OCI-LY3 (cell line): ENCODE measurements at regions not wholly inside any gene's neighbourhood (a gene's known extent, or its start where the extent isn't known, plus 50 kb on each side); places are given as distances from the start of the nearest gene placed in this dataset.

Source experiments
- H2AFZ ChIP-seq: fragments of 200-600, 300-600 bp; shearing (Covaris generic); 2 replicates; pipeline ENCODE4 v1.6.0; 2014; ENCODE audit warnings: antibody characterized with exemption, low read depth, low read length
- H3K27ac ChIP-seq: fragments of 200-600, 300-600 bp; sonication (generic); 2 replicates; pipeline ENCODE4 v1.5.1; 2014; ENCODE audit warnings: mild to moderate bottlenecking, low read length, moderate library complexity, mixed read lengths
- H3K27me3 ChIP-seq: fragments of 200-600, 300-600 bp; sonication (generic); 2 replicates; pipeline ENCODE4 v1.6.1; 2014; ENCODE audit warnings: low read depth, low read length, mixed read lengths
- H3K36me3 ChIP-seq: fragments of 200-600, 300-600 bp; sonication (generic); replicated peaks from 2 replicates; pipeline ENCODE3; 2014; ENCODE audit warnings: low read depth, low read length, mixed read lengths
- H3K4me1 ChIP-seq: fragments of 300-600, 200-600 bp; sonication (generic); 2 replicates; pipeline ENCODE4 v1.6.1; 2014; ENCODE audit warnings: low read length, mixed read lengths
- H3K4me2 ChIP-seq: fragments of 200-600, 300-600 bp; sonication (generic); 2 replicates; pipeline ENCODE4 v1.6.1; 2014; ENCODE audit warnings: low read length, mixed read lengths
- H3K4me3 ChIP-seq: fragments of 300-600, 200-600 bp; sonication (generic); 2 replicates; pipeline ENCODE4 v1.5.1; 2014; ENCODE audit warnings: antibody characterized with exemption, mild to moderate bottlenecking, low read length, moderate library complexity
- H3K79me2 ChIP-seq: fragments of 300-600, 200-600 bp; shearing (Covaris generic); 2 replicates; pipeline ENCODE4 v1.6.1; 2014; ENCODE audit warnings: mild to moderate bottlenecking, low read length, mixed read lengths
- H3K9ac ChIP-seq: fragments of 300-600, 200-600 bp; shearing (Covaris generic); 2 replicates; pipeline ENCODE4 v1.6.0; 2014; ENCODE audit warnings: mild to moderate bottlenecking, low read length, moderate library complexity
- H3K9me3 ChIP-seq: fragments of 200-600, 300-600 bp; shearing (Covaris generic); 2 replicates; pipeline ENCODE4 v1.6.1; 2014; ENCODE audit warnings: low read length, mixed read lengths; ENCODE audit not compliant: insufficient read depth
- H4K20me1 ChIP-seq: fragments of 200-600, 300-600 bp; sonication (generic); 2 replicates; pipeline ENCODE4 v1.6.1; 2016; ENCODE audit warnings: low read length, mixed read lengths; ENCODE audit not compliant: insufficient read depth
- EZH2phosphoT487 ChIP-seq: fragments of 200-600 bp; shearing (Covaris generic); IDR thresholded peaks from 2 replicates; pipeline ENCODE4 v1.6.1; 2018; ENCODE audit warnings: antibody characterized with exemption, mixed run types, low read depth
- TF ChIP-seq, protein P1 (sequence below): fragments of 200-600, 300-600 bp; sonication (generic); IDR thresholded peaks from 2 replicates; pipeline ENCODE4 v1.5.1; 2014; ENCODE audit warnings: antibody characterized with exemption, low read length, low read depth

DNA sequence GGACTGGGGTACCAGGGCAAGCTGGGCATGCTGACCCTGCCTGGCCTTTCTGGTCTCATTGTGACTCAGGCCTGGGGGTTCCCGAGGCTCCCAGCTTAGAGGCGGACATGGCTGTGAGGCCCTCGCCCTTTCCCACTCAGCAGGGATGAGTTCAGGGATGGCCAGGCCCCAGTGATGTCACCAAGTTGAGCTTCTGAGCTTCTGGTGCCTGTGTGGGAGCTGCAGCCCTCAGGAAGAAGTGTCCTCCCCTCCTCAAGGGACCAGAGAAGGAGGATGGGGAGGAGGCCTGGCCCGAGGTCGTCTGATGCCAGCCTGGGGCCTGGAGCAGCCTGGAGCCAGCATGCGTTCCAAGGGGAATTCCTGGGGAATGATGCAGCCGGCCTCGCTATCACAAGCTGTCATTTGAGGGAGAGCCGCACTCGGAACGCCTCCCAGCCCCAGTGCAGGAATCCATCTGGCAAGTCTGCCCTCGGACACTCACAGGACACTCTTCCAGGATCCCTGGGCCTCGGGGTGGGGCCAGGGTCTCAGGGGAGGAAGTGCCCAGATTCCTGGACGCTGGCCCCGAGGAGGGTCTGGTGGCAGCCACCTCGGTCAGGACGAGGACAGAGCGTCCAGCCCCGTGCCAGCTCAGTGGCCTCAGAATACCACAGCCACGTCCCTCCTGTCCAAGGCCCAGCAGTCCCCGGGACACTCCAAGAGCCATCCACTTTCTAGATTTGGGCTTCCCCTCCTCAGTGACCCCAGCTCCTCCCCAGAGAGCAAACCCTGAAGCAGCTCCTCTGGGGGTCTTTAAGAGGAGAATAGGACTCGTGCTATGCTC lies 61.2 kb upstream of the GPC1 start:
- no peak overlapping the region for H3K9ac ChIP-seq
- H2AFZ ChIP-seq: no peak overlapping the region
- no peaks in the 10 kb centered on the region for H3K79me2 ChIP-seq
- H3K27ac ChIP-seq: no peak overlapping the region
- no peak overlapping the region for H3K4me3 ChIP-seq
- H3K9me3 ChIP-seq: no peaks in the 10 kb centered on the region
- H3K4me2 ChIP-seq: no peak overlapping the region
- H4K20me1 ChIP-seq: no peaks in the 10 kb centered on the region
- no peaks in the 10 kb centered on the region for H3K36me3 ChIP-seq
- no peaks in the 10 kb centered on the region for H3K4me1 ChIP-seq
- TF ChIP-seq, protein P1, sequence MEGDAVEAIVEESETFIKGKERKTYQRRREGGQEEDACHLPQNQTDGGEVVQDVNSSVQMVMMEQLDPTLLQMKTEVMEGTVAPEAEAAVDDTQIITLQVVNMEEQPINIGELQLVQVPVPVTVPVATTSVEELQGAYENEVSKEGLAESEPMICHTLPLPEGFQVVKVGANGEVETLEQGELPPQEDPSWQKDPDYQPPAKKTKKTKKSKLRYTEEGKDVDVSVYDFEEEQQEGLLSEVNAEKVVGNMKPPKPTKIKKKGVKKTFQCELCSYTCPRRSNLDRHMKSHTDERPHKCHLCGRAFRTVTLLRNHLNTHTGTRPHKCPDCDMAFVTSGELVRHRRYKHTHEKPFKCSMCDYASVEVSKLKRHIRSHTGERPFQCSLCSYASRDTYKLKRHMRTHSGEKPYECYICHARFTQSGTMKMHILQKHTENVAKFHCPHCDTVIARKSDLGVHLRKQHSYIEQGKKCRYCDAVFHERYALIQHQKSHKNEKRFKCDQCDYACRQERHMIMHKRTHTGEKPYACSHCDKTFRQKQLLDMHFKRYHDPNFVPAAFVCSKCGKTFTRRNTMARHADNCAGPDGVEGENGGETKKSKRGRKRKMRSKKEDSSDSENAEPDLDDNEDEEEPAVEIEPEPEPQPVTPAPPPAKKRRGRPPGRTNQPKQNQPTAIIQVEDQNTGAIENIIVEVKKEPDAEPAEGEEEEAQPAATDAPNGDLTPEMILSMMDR: no peak
- TF ChIP-seq EZH2phosphoT487: no peak
- no peaks in the 10 kb centered on the region for H3K27me3 ChIP-seq

DNA sequence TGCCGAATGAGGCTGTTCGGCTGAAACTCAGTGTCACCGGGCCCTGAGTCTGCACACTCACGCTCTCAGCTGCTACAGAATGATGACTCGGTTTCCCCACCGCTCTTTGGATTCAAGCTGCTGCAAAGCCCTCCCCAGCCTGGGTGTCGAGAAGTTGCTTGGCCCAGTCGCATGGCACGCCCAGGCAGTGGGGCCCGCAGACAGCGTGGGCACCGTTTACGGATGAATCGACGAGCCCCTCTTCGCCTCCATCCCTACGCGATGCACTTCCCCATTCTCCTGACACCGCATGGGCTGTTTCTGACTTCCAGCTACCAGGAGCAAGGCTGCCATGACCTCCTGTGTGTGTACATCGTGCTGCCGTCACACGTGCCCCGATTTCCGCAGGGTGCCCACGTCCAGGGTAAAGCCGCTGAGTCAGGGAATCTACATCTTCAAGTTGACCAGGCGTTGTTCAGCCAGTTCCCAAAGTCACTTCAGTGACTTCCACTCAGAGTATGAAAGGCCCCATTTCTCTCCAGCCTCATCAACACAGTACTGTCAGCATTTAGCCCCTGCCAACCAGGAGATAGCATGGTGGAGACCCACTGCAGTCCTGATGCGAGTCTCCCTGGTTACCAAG lies 60.3 kb upstream of the GPC1 start:
- Histone ChIP-seq H3K9ac (no peak overlapping the region), H3K4me2 (no peak overlapping the region), H4K20me1 (no peaks in the 10 kb centered on the region), H2AFZ (no peak overlapping the region), H3K27me3 (no peaks in the 10 kb centered on the region), H3K79me2 (no peaks in the 10 kb centered on the region), H3K27ac (no peak overlapping the region), H3K9me3 (no peaks in the 10 kb centered on the region), H3K36me3 (no peaks in the 10 kb centered on the region), H3K4me1 (no peaks in the 10 kb centered on the region), H3K4me3 (no peak overlapping the region)
- TF ChIP-seq EZH2phosphoT487: no peak
- TF ChIP-seq, protein P1: no peak

DNA sequence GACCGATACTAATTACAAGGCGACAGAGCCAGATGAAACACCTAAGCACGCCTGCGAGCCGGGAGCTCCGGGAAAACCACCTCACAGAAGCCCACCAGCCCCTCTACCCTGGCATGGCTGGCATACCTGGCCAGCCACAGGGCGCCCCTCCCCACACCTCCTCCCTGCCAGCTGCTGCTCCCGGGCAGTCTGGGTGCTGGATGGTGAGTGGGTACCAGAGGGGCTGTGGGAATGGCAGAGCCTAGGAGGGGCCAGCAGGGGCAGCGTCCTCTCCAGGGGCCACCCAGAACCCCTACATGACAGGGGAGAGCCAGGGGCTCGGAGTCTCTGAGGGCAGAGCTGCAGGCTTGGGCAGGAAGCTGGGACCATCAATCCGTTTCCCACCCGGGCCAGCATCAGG lies 58.7 kb upstream of the GPC1 start:
- H3K79me2 ChIP-seq: no peaks in the 10 kb centered on the region
- no peak overlapping the region for H3K4me3 ChIP-seq
- no peaks in the 10 kb centered on the region for H3K9me3 ChIP-seq
- TF ChIP-seq EZH2phosphoT487: no peak
- no peaks in the 10 kb centered on the region for H4K20me1 ChIP-seq
- H2AFZ ChIP-seq: no peak overlapping the region
- no peaks in the 10 kb centered on the region for H3K36me3 ChIP-seq
- H3K4me2 ChIP-seq: no peak overlapping the region
- no peaks in the 10 kb centered on the region for H3K27me3 ChIP-seq
- H3K9ac ChIP-seq: no peak overlapping the region
- no peaks in the 10 kb centered on the region for H3K4me1 ChIP-seq
- no peak overlapping the region for H3K27ac ChIP-seq

DNA sequence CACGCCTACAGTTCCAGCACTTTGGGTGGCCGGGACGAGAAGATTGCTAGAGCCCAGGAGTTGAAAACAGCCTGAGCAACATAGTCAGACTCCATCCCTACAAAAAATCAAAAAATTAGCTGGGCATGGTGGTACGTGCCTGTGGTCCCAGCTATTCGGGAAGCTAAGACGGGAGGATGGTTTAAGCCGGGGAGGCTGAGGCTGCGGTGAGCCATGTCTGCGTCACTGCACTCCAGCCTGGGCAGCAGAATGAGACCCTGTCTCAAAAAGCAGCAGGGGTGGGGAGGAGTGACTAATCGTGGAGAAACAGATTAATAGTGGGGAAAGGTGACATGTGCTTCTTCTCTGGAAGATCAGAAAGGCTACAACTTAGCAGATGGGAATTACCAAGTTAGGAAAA lies 58.1 kb upstream of the GPC1 start:
- H3K27ac ChIP-seq: no peak overlapping the region
- no peaks in the 10 kb centered on the region for H3K4me1 ChIP-seq
- TF ChIP-seq, protein P1: no peak
- TF ChIP-seq EZH2phosphoT487: no peak
- H4K20me1 ChIP-seq: no peaks in the 10 kb centered on the region
- H3K27me3 ChIP-seq: no peaks in the 10 kb centered on the region
- no peak overlapping the region for H2AFZ ChIP-seq
- no peaks in the 10 kb centered on the region for H3K9me3 ChIP-seq
- no peak overlapping the region for H3K4me3 ChIP-seq
- H3K79me2 ChIP-seq: no peaks in the 10 kb centered on the region
- no peak overlapping the region for H3K4me2 ChIP-seq
- H3K9ac ChIP-seq: no peak overlapping the region
- H3K36me3 ChIP-seq: no peaks in the 10 kb centered on the region
